Peyer's patch (tissue), 4 donors: ENCODE measurements at regions not wholly inside any gene's neighbourhood (a gene's known extent, or its start where the extent isn't known, plus 50 kb on each side); places are given as distances from the start of the nearest gene placed in this dataset.

Source experiments
- CTCF ChIP-seq, 6 experiments: fragments of 450-650 bp in 4 of 6; fragments of 200-600 bp in 2 of 6; sonication (generic) in 1 of 6; IDR thresholded peaks; one replicate each; pipeline ENCODE4 v1.5.1; 2017 to 2019; ENCODE audit warnings: antibody characterized with exemption in 6 of 6, mild to moderate bottlenecking in 3 of 6, moderate library complexity in 1 of 6
- POLR2A ChIP-seq, 2 donors: fragments of 450-650 bp; IDR thresholded peaks; one replicate each; pipeline ENCODE4 v1.5.1; 2017; ENCODE audit warnings: antibody characterized with exemption in 2 of 2, mild to moderate bottlenecking in 2 of 2, moderate library complexity in 2 of 2

GRCh38 chr2:224195925-224196571 is 157.0 kb upstream of the SERPINE2 start:
- no peak for TF ChIP-seq CTCF (IDR thresholded peaks at IDR 0.05)
- TF ChIP-seq POLR2A (IDR thresholded peaks at IDR 0.05) = no peak
